ENCODE measurements at regions not wholly inside any gene's neighbourhood (a gene's known extent, or its start where the extent isn't known, plus 50 kb on each side); places are given as distances from the start of the nearest gene placed in this dataset.
A peak's percentile ranks its signal among the peaks of the same experiment; 100 is the strongest.

DNA sequence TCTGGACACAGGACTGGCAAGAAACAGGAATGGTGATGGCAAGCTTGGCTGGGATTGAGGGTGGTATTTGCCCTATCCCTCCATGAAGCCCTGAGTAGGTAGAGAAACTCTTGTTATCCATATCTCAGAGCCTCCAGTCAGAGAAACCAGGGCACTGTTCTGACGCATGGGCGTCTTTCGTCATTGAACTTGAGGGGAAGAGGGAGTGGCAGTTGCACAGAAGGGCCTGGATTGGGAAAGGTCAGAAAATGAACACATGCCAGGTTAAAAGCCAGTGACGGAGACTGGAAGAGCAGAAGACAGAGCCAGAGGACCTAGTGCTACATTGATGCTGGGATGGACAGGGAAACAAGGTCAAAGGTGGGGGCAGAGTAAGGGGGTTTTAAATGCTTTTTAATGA, 516.7 kb downstream of the PLPP3 start:
- DNase-seq, result no peak

DNA sequence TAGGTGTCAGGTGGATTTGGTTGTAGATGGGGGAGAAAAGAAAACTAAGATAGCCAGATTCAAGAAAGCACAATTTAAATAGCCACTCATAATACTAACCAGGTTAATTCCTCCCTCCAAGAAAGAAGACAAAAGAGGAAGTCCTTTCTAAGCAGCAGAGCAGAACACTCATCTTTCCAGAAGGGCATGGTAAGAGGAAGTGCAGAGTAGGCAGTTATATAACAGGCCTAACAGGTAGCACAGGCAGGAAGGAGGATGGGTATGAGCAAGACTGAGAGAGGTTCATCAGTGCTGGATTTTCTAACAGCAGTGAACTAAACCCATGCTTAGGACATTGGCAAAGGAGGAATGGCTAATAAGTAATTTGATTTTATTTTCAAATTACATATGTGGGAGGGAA, 517.5 kb downstream of the PLPP3 start:
- no peak for DNase-seq

DNA sequence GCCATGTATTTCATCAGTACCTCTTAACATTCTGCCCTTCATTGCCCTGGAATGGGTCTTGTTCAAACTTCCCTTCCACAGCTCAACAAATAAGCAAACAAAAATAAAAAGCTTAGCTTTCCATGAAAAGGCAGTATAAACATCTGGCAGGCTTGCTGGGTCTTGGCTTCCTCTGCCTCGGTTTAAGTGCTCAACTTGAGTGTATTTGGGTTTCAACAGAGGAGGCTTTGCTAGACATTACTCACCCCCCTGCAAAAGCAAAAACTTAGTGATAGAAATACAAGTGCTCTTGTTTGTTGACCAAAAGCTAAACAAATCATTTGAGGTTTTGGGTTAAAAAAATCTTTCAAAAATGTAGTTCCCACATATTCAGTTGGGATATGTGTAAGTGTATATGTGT, 518.5 kb downstream of the PLPP3 start:
- DNase-seq, result peak; percentile 63

DNA sequence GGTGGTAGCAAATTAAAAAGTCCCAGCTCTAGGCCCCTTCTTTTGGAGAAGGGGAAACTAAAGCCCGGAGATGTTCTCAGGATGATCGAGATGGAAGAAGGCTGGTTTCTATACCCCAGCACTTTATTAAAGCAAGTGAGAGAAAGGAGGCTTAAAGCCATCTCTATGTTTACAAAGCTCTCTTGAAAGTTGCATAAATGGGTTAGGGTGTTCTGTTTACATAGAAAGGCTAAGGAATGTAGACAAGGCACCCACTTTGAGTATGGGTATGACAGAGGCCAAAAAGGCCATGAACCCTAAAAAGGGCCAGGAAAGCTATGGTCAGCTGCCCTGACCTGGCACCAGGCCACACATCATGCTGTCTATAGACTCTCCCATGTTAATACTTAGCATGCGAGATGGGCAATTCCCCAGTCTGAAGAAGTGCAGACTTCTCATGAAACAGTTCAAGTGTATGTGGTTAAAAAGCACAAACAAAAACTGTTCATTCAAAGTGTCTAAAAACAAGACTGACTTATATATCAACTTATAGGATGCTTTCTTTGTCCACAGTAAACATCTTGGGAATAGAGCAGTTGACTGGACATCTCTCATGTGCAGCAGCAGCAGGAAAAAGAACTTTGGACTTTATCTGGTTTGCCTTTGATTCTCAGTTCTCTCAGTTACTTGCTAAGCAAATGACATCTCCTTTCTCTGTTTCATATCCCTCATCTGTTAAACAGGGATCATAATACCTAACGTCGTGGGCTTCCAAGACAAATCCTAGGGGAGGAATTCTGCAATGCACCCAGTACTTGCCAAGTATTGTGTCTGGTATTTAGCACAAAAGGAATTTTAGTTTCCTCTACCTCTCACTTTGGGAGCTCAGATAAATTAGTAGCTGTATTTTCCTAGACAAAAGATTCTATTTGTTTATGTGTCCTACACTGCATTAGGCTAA, 521.6 kb downstream of the PLPP3 start:
- DNase-seq, result no peak

- DNase-seq, result no peak
Observed at GRCh38 chr1:56056438-56057287, 522.7 kb downstream of the PLPP3 start.

GRCh38 chr1:56054959-56055358, 524.4 kb downstream of the PLPP3 start:
- DNase-seq, result no peak

- DNase-seq, result no peak
Observed at GRCh38 chr1:56052041-56052440, 527.3 kb downstream of the PLPP3 start.

- DNase-seq, result no peak
Observed at GRCh38 chr1:56050911-56051310, 528.5 kb downstream of the PLPP3 start.

- DNase-seq, result no peak
Observed at GRCh38 chr1:56045477-56045876, 533.9 kb downstream of the PLPP3 start.

- DNase-seq, result no peak
Observed at GRCh38 chr1:56045062-56045461, 534.3 kb downstream of the PLPP3 start.

- no peak for DNase-seq
Observed at GRCh38 chr1:56036479-56036878, 542.9 kb downstream of the PLPP3 start.

GRCh38 chr1:56034847-56035481, 544.4 kb downstream of the PLPP3 start:
- DNase-seq, result no peak

- no peak for DNase-seq
Observed at GRCh38 chr1:56034222-56034621, 545.1 kb downstream of the PLPP3 start.

GRCh38 chr1:56033321-56034037, 545.9 kb downstream of the PLPP3 start:
- no peak for DNase-seq

DNA sequence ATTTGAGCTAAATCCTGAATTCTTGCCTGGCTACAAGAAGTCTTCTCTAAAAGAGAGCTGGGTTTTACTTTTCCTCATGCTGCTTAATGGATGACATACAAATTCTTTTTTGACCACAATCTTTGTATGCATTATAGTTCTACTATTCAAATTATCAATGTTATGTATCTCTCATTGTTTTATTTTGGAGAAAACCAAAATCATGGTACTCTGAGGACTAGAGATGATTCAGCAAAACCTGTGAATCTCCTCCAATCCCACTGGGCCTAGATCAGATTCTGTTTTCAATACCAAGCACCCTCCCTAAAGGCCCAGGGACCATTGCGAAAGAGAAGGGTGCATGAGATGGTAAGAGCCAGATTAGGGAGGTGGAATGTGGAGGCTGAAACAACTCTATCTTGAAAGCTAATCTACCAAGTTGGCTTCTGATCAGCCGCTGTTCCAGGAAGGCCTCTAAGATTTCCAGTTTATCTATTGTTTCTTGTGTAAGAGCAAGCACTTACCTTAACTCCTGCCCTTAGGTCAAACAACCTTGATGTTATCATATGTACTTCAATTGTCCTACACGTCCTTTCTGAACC, 547.2 kb downstream of the PLPP3 start:
- no peak for DNase-seq

- DNase-seq, result no peak
Observed at GRCh38 chr1:56031001-56031400, 548.4 kb downstream of the PLPP3 start.

DNA sequence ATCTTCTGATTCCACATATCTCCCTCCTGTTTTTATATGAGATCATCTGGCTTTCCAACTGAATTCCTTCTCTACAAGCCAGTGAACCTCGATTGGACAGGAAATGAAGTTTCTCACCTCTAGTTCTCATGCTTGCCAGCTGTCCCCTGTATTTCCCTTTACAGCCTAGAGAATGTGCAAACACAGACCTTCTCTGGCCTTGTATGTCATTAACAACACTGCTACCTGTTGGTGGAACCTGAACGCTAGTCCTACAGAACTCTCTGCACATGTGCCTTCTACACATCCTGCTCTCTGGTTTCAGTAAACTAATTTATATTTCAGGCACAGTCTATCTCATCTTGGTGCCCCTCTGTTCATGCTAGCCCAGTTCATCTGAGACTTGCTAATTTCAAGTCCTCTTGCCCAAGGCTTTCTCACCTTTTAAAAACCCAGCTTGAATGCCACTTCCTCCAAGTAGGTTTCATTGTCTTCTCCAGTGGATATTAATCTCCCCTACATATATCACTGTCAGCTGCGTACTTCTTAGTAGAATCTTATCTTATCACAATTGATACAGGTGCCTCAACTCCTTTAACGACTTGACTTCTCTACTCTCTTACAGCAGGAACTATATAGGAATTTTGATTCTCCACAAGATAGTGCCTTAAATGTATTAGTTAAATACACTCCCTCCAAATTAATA, 549.9 kb downstream of the PLPP3 start:
- no peak for DNase-seq

DNA sequence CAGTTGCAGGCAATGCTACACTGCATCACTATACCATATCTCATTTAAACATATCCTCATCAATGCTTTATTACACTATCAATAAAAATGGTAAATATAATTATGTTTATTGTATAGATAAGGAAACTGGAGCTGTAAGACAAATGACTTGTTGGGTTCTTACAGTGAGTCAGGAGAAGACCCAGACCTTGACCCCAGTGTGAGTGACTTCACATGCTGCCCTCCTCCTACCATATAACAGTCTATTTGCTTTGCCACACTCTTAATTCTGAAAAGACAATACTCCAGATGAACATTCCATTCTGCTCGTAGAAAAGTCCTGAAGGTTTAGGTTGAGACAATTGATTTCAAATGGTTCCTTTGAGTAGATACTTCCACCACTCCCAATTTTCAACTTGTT, 550.5 kb downstream of the PLPP3 start:
- DNase-seq, result no peak

- no peak for DNase-seq
Observed at GRCh38 chr1:56028244-56028643, 551.1 kb downstream of the PLPP3 start.

- no peak for DNase-seq
Observed at GRCh38 chr1:56025942-56026341, 553.4 kb downstream of the PLPP3 start.

DNA sequence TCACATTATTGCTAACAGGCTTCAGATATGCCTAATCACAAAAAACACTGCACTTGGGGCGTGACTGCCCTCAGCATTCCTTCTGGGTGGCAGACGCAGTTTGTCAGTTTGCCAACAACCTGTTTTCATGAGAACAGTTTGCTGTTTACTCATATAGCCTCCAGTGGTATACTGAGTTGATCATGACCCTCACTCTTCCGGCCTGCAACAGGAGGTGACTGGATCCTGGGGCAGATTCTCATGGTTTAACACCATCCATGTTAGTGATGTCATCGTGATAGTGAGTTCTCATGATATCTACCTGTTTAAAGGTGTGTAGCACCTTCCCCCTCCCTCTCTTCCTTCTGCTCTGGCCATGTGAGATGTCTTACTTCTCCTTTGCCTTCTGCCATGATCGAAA, 555.2 kb downstream of the PLPP3 start:
- DNase-seq, result no peak

GRCh38 chr1:56019922-56020321, 559.4 kb downstream of the PLPP3 start:
- DNase-seq, result no peak
